Epidermal melanocyte (primary cell): ENCODE measurements at regions not wholly inside any gene's neighbourhood (a gene's known extent, or its start where the extent isn't known, plus 50 kb on each side); places are given as distances from the start of the nearest gene placed in this dataset.

ENCODE experiments used
- DNase-seq: peaks from one replicate; pipeline ENCODE4 v3.0.0; 2011; ENCODE audit warnings: low spot score; ENCODE audit not compliant: insufficient read length

- DNase-seq: no peak
Measured at GRCh38 chr3:65114041-65114440, 426.2 kb upstream of the ADAMTS9 start.

- DNase-seq: no peak
Measured at GRCh38 chr3:65112751-65113300, 425.0 kb upstream of the ADAMTS9 start.

GRCh38 chr3:65110661-65111060 is 422.9 kb upstream of the ADAMTS9 start:
- DNase-seq: no peak

GRCh38 chr3:65109966-65110500 is 422.2 kb upstream of the ADAMTS9 start:
- no peak for DNase-seq

- no peak for DNase-seq
Measured at GRCh38 chr3:65107174-65107573, 419.4 kb upstream of the ADAMTS9 start.

GRCh38 chr3:65101450-65101849 is 413.6 kb upstream of the ADAMTS9 start:
- DNase-seq: no peak

- no peak for DNase-seq
Measured at GRCh38 chr3:65098400-65098799, 410.6 kb upstream of the ADAMTS9 start.

- no peak for DNase-seq
Measured at GRCh38 chr3:65096110-65096745, 408.4 kb upstream of the ADAMTS9 start.

GRCh38 chr3:65094723-65095122 is 406.9 kb upstream of the ADAMTS9 start:
- DNase-seq: no peak

GRCh38 chr3:65093641-65094040 is 405.8 kb upstream of the ADAMTS9 start:
- no peak for DNase-seq

GRCh38 chr3:65091565-65091964 is 403.8 kb upstream of the ADAMTS9 start:
- no peak for DNase-seq

- no peak for DNase-seq
Measured at GRCh38 chr3:65083240-65083639, 395.4 kb upstream of the ADAMTS9 start.

- DNase-seq: no peak
Measured at GRCh38 chr3:65081536-65081935, 393.7 kb upstream of the ADAMTS9 start.

- no peak for DNase-seq
Measured at GRCh38 chr3:65080432-65080831, 392.6 kb upstream of the ADAMTS9 start.

GRCh38 chr3:65079560-65079959 is 391.8 kb upstream of the ADAMTS9 start:
- no peak for DNase-seq

- DNase-seq: no peak
Measured at GRCh38 chr3:65078748-65079147, 390.9 kb upstream of the ADAMTS9 start.

GRCh38 chr3:65077124-65077523 is 389.3 kb upstream of the ADAMTS9 start:
- no peak for DNase-seq

GRCh38 chr3:65070968-65071367 is 383.2 kb upstream of the ADAMTS9 start:
- no peak for DNase-seq

GRCh38 chr3:65060904-65061303 is 373.1 kb upstream of the ADAMTS9 start:
- DNase-seq: no peak

- no peak for DNase-seq
Measured at GRCh38 chr3:65052101-65052500, 364.3 kb upstream of the ADAMTS9 start.

GRCh38 chr3:65048151-65048550 is 360.4 kb upstream of the ADAMTS9 start:
- DNase-seq: no peak

- no peak for DNase-seq
Measured at GRCh38 chr3:65045138-65045537, 357.3 kb upstream of the ADAMTS9 start.

- no peak for DNase-seq
Measured at GRCh38 chr3:65044401-65044800, 356.6 kb upstream of the ADAMTS9 start.
